ENCODE measurements at regions not wholly inside any gene's neighbourhood (a gene's known extent, or its start where the extent isn't known, plus 50 kb on each side); places are given as distances from the start of the nearest gene placed in this dataset.

GRCh38 chr4:10347281-10347795 lies 109.9 kb downstream of the ZNF518B start:
- H3K9me3 Mint-ChIP-seq (ENCODE audit: insufficient read depth), result no peaks in the 10 kb centered on the region
- H4K20me1 ChIP-seq (ENCODE audit: control insufficient read depth, insufficient read depth, low read length, poor library complexity, severe bottlenecking), result no peaks in the 10 kb centered on the region
- H3K9ac ChIP-seq (ENCODE audit: low read length), result no peak overlapping the region
- no peak overlapping the region for H3K4me3 Mint-ChIP-seq
- no peaks in the 10 kb centered on the region for H3K9me3 ChIP-seq (ENCODE audit: control extremely low read depth in 1 of 3, control insufficient read depth in 2 of 3, insufficient read depth in 1 of 3, low read length in 2 of 3)
- no peaks in the 10 kb centered on the region for H3K4me1 Mint-ChIP-seq
- POLR2A ChIA-PET, result no interaction called here
- H3K27ac Mint-ChIP-seq, result no peak overlapping the region
- H3K27me3 Mint-ChIP-seq, result peaks cover 29% of the 10 kb centered on the region
- no peak for DNase-seq
- ATAC-seq (ENCODE audit: low read depth), result no peak
- no CpG with 5 or more reads among the region's 5 CpGs for whole genome bisulfite sequencing (ENCODE audit: insufficient coverage)
- no peaks in the 10 kb centered on the region for H3K4me1 ChIP-seq (ENCODE audit: control insufficient read depth in 2 of 2, insufficient read depth in 2 of 2, low read length in 2 of 2)
- H3K4me2 ChIP-seq (replicated peaks; ENCODE audit: low read depth, low read length, poor library complexity, severe bottlenecking), result no peak overlapping the region
- TF ChIP-seq CTCF (IDR thresholded peaks at IDR 0.05), result no peak
- TF ChIP-seq EZH2 (IDR thresholded peaks at IDR 0.05; ENCODE audit: borderline replicate concordance, insufficient read depth, low read depth, low read length, poor library complexity, severe bottlenecking), result no peak
- intact Hi-C loops (cut with micrococcal nuclease), result no loop called here
- CTCF ChIA-PET, result no interaction called here
- H3K36me3 ChIP-seq (replicated peaks in 1 of 2; ENCODE audit: control extremely low read depth in 1 of 2, control insufficient read depth in 1 of 2, extremely low read depth in 1 of 2, insufficient read depth in 2 of 2, low read length in 1 of 2), result no peaks in the 10 kb centered on the region
- H3K4me3 ChIP-seq (ENCODE audit: control extremely low read depth in 1 of 5, extremely low read depth in 1 of 5, insufficient read depth in 1 of 5, low read depth in 2 of 5, low read length in 4 of 5), result no peak overlapping the region
- no peak overlapping the region for H3K27ac ChIP-seq (ENCODE audit: low read length in 2 of 2)
- H3K27me3 ChIP-seq (replicated peaks in 1 of 4; ENCODE audit: control extremely low read depth in 1 of 4, control insufficient read depth in 3 of 4, insufficient read depth in 4 of 4, low read length in 3 of 4), result peaks cover 0 to 7% (median 0%) of the 10 kb centered on the region in 4 experiments
- H3K79me2 ChIP-seq (ENCODE audit: control insufficient read depth, insufficient read depth, low read length), result no peaks in the 10 kb centered on the region
- H2AFZ ChIP-seq (ENCODE audit: insufficient read depth, low read depth, low read length, poor library complexity, severe bottlenecking), result no peak overlapping the region

- H3K27me3 Mint-ChIP-seq, result peaks cover 22% of the 10 kb centered on the region
- H2AFZ ChIP-seq (ENCODE audit: insufficient read depth, low read depth, low read length, poor library complexity, severe bottlenecking), result no peak overlapping the region
- H3K27ac Mint-ChIP-seq, result no peak overlapping the region
- no peaks in the 10 kb centered on the region for H3K4me1 ChIP-seq (ENCODE audit: control insufficient read depth in 2 of 2, insufficient read depth in 2 of 2, low read length in 2 of 2)
- H3K27ac ChIP-seq (ENCODE audit: low read length in 2 of 2), result no peak overlapping the region
- H3K9ac ChIP-seq (ENCODE audit: low read length), result no peak overlapping the region
- peaks cover 0 to 3% (median 0%) of the 10 kb centered on the region in 4 experiments for H3K27me3 ChIP-seq (replicated peaks in 1 of 4; ENCODE audit: control extremely low read depth in 1 of 4, control insufficient read depth in 3 of 4, insufficient read depth in 4 of 4, low read length in 3 of 4)
- TF ChIP-seq CTCF (IDR thresholded peaks at IDR 0.05) (no peak), EZH2 (IDR thresholded peaks at IDR 0.05; ENCODE audit: borderline replicate concordance, insufficient read depth, low read depth, low read length, poor library complexity, severe bottlenecking) (no peak)
- no peaks in the 10 kb centered on the region for H3K9me3 ChIP-seq (ENCODE audit: control extremely low read depth in 1 of 3, control insufficient read depth in 2 of 3, insufficient read depth in 1 of 3, low read length in 2 of 3)
- CTCF ChIA-PET, result interaction anchor here (0.6 kb wide), 1 partner anchor 583 kb away, joined by 3 read pairs; no protein-coding TSS in a partner anchor
- H3K4me1 Mint-ChIP-seq, result no peaks in the 10 kb centered on the region
- DNase-seq (no peak), ATAC-seq (ENCODE audit: low read depth) (no peak)
- no CpG with 5 or more reads among the region's 2 CpGs for WGBS (ENCODE audit: insufficient coverage)
- intact Hi-C loops (cut with micrococcal nuclease), result no loop called here
- POLR2A ChIA-PET, result no interaction called here
- no peaks in the 10 kb centered on the region for H4K20me1 ChIP-seq (ENCODE audit: control insufficient read depth, insufficient read depth, low read length, poor library complexity, severe bottlenecking)
- no peaks in the 10 kb centered on the region for H3K79me2 ChIP-seq (ENCODE audit: control insufficient read depth, insufficient read depth, low read length)
- H3K4me3 ChIP-seq (ENCODE audit: control extremely low read depth in 1 of 5, extremely low read depth in 1 of 5, insufficient read depth in 1 of 5, low read depth in 2 of 5, low read length in 4 of 5), result no peak overlapping the region
- H3K4me2 ChIP-seq (replicated peaks; ENCODE audit: low read depth, low read length, poor library complexity, severe bottlenecking), result no peak overlapping the region
- H3K4me3 Mint-ChIP-seq, result no peak overlapping the region
- no peaks in the 10 kb centered on the region for H3K9me3 Mint-ChIP-seq (ENCODE audit: insufficient read depth)
- H3K36me3 ChIP-seq (replicated peaks in 1 of 2; ENCODE audit: control extremely low read depth in 1 of 2, control insufficient read depth in 1 of 2, extremely low read depth in 1 of 2, insufficient read depth in 2 of 2, low read length in 1 of 2), result no peaks in the 10 kb centered on the region
These were observed 111.2 kb downstream of the ZNF518B start for GRCh38 chr4:10346023-10346422.

Measured in B cell (primary cell).